ENCODE measurements at regions not wholly inside any gene's neighbourhood (a gene's known extent, or its start where the extent isn't known, plus 50 kb on each side); places are given as distances from the start of the nearest gene placed in this dataset.

GRCh38 chr5:6159832-6160430 is 218.4 kb downstream of the MED10 start:
- DNase-seq = no peak

- no peak for DNase-seq
Observed at GRCh38 chr5:6158974-6159831, 219.1 kb downstream of the MED10 start.

DNA sequence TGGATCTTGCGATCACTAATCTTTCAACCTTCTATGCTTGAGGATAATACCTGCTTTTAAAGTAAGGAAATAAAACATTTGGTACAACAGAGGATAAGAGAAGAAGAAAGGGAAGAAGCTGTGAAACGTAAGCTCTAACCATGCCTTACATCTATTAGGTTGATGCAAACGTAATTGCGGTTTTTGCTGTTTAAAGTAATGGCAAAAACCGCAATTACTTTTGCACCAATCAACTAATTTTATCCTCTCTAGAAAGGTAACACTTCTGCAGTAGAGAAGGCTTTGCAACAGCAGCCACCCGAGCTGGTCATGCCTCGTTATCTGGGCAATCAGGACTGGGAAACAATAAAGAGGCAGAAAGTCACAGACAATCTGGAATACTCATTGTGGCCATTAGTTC is 224.1 kb downstream of the MED10 start:
- DNase-seq = no peak

- DNase-seq = no peak
Observed at GRCh38 chr5:6146271-6146670, 232.1 kb downstream of the MED10 start.

DNA sequence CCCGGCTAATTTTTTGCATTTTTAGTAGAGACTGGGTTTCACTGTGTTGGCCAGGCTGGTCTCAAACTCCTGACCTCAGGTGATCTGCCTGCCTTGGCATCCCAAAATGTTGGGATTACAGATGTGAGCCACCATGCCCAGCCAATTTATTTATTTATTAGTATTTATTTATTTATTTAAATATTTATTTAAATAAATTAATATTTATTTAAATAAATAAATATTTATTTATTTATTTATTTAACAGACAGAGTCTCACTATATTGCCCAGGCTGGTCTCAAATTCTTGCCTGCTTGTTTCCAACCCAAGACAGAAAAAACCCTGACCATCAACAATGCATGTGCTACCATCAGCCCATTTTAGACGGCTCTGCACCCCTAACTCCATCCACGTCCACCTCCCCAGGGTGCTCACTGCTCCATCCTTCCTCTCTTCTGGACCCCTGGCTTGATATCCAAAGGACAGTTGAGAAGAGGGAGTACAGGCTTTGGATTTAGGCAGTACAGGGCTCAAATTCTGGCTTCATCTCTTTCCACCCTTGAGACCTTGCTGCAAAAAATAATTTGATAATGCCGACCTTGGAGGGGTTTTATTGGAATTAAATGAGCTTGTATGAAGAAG is 232.6 kb downstream of the MED10 start:
- no peak for DNase-seq

DNA sequence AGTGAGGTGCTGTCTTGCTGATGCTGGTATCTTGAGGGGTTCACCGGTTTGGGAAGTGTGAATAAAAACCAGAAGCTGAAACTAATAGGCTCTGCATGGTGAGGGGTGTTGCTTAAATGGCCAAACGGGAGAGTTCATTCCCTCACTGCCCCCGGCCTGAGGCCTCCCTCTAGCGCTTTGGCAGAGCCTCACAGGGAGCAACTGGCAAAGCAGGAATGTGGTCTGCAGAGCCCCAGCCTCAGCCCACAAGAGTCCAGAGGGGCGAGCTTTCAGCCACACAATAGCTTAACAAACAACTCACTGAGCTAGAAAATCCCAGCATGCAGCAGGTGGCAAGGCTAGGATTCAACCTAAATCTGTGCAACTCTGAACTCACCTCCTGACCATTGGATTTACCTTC is 234.8 kb downstream of the MED10 start:
- no peak for DNase-seq

GRCh38 chr5:6142353-6142752 is 236.0 kb downstream of the MED10 start:
- no peak for DNase-seq

DNA sequence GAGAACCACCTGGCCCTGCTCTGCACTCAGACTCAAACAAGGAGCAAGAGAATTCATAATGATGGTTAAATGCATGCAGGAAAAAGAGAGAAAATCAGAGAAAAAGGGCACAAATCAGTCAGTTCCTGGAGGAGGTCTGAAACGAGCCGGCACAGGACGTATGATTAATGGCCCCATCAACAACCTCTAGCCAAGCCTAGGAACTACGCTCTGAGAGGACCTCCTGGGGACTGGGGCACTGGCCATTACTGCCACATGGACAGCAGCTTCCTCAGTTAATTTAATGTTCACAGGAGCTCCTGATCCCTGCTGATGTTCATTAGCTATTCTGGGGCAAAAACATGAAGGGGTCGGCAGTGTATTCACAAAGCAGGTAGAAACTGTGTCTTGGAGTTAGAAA is 238.1 kb downstream of the MED10 start:
- DNase-seq = no peak

DNA sequence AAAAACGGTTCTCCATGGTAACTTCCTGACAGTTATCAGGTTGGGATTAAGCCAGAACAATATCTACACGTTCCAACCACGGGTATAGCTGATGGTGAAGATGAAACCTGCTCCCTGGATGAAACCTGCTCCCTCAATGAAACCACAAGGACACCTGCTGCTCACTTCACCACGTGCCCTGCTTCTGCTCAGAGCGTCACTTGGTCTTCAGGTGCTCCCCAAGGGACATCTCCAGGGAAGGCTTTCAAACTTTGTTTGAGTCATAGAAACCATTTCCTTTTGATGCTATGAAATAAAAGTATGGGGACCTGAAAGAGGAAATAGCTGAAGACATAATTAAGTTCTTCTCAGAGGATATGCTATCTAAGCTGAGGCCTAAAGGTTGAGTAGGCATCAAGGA is 242.4 kb downstream of the MED10 start:
- DNase-seq = no peak

GRCh38 chr5:6134281-6134680 is 244.1 kb downstream of the MED10 start:
- DNase-seq = no peak

DNA sequence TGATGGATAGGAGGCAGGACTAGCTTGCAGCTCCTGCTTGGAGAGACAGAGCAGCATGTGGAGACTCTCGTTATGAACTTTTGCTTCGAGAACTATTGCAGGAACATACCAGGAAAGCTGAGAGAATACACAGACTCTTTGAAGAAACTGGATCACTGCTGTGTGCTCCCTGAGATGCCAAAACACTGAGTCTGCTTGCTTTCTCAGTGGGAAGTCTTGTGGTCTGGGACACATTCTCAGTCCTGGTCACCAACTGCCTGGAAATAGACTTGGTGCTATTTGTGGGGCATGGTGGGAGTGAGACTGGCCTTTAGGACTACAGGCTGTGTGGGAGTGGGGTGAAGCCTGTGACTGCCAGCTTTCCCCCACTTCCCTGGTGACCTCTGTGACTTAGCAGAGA is 252.6 kb downstream of the MED10 start:
- no peak for DNase-seq

- no peak for DNase-seq
Observed at GRCh38 chr5:6118691-6119090, 259.7 kb downstream of the MED10 start.

DNA sequence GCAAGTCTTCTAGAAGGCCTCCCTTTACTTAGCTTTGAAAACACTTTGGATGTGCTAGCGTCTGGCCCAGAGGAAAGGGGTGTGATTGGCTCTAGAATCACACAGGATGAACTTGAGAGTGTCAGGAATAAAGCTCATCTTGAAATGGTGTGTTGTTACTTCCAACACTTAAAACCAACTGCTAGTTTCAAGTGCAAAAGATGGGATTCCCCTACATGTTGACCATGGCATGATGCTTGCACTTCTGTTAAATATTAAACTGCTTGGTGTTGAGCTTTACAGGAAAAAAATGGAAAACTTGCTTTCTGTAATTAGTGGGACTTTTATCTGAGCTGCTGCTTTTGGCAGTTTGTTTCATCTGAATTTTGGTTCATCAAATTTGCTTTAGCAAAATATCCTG is 261.1 kb downstream of the MED10 start:
- no peak for DNase-seq

- no peak for DNase-seq
Observed at GRCh38 chr5:6115852-6116251, 262.5 kb downstream of the MED10 start.

GRCh38 chr5:6112538-6112937 is 265.8 kb downstream of the MED10 start:
- no peak for DNase-seq

DNA sequence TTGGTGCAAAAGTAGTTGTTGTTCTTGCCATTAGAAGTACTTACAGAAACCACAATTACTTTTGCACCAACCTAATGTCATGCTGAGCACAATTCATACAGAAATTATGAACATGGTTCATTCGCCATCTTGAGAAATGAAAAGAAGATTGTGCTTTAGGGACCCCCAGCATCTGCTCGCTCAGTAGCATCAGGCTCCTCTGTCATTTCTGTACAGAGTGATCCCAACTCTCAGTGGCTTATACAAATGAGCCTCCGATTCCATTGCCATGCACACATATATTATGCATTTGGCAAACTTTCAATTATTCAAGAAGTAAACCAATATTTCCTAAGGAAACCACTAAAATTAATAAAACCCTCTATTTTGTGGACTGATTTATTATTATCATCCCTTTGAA is 266.2 kb downstream of the MED10 start:
- no peak for DNase-seq

GRCh38 chr5:6111131-6111530 is 267.2 kb downstream of the MED10 start:
- DNase-seq = no peak

DNA sequence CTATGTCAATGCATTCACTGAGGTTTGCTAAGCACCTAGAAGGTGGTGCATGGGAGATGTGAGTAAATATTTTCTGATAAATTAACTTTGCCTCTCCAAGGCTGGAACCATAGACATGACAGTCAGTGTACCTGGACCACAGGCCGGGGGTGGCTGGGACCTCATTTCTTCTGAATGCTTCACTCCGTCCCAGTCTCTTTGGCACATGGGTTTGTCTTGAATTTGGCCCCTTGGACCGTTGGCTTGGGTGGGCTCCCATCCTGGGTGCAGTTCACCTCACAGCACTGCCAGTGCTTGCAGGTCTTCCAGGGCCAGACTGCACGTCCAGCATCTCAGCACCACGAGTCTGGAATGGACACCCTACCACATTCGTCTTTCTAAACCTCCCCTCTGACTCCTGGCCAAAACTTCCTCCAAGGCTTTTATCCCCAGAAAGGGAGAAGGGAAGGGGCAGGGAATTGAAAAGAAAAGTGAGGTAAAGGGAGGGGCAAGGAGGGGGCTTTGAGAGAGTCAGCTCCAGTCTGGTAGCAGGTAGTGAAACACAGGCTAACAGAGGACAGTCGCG is 267.8 kb downstream of the MED10 start:
- DNase-seq = no peak

- DNase-seq = no peak
Observed at GRCh38 chr5:6108981-6109825, 269.1 kb downstream of the MED10 start.

DNA sequence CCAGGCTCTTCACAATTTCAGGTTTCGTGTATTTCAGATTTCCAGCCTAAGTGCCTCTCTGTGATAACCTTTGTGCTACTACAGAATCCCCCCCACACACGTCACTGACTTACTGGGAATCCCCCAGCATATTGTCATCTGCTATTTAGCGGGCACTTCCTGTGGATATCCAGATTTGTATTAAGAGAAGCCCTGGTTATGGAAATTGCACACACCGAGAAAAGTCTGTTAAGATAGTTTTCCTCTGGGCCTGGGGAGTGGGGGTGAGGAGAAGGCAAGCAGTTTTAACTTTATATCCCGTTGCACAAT is 269.9 kb downstream of the MED10 start:
- DNase-seq = no peak

GRCh38 chr5:6107675-6108539 is 270.4 kb downstream of the MED10 start:
- DNase-seq = no peak

DNA sequence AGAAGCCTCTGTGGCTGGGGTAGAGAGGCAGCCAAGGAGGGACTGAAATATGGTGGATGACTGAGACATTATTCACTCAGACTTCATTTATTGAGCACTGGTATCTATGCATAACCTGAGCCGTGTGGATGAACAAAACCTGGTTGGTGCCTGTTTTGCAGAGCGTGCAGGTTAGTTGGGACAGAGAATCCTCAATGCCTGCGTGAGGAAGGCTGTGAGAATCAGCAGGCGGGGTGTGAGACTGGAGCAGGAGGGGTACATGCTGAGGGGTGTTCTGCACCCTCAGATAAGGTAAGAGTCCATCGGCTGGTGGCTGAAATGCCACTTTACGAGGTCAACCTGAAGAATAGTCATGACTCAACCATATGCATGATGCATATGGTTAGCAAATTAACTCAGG is 271.6 kb downstream of the MED10 start:
- DNase-seq = no peak

Data from stimulated activated CD4-positive, alpha-beta T cell treated with anti-CD3 and anti-CD28 coated beads, Interleukin-1b, Interleukin-23, amount 100 ng/mL, for 48 hours (primary cell).